Bone marrow (tissue), 2 donors: ENCODE measurements at regions not wholly inside any gene's neighbourhood (a gene's known extent, or its start where the extent isn't known, plus 50 kb on each side); places are given as distances from the start of the nearest gene placed in this dataset.
A peak's percentile ranks its signal among the peaks of the same experiment; 100 is the strongest.

Experiments used
- DNase-seq, 2 donors: peaks; one replicate each; lab custom pipeline; 2025; lab: John Stamatoyannopoulos, UW

DNA sequence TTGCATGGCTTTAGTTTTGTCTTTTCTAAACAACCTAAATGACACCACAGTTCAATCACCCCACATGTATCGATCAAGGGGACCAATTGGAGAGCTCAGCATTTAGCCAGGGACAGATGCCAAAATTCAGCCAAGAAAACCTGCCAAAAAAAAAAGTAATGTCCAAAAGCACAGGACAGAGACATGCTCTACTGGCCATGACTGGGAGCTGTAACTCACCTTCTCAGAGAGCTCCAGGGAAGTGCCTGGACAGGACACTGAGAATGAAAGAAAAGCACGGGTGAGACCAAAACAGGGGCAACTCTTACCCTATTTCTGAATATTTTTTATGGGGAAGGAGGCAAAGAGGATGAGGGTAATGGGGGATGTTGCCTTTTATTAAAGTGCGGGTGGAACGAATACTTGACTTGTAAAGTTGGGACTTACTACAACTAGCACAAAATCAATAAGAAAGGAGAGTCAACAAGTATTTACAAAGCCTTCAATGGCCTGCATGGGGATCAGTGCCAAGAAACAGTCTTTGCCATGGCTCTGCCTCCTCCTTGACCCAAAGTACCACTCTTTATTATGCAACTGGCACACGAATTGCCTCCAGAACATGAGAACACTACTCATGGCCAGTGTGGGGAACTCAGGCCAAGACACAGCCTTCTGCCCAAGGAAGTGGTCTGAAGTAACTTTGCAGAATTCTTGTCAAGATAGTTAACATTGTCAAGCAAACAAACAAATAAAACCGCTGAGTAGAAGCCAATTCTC, 72.9 kb upstream of the HK2 start:
- no peak for DNase-seq

DNA sequence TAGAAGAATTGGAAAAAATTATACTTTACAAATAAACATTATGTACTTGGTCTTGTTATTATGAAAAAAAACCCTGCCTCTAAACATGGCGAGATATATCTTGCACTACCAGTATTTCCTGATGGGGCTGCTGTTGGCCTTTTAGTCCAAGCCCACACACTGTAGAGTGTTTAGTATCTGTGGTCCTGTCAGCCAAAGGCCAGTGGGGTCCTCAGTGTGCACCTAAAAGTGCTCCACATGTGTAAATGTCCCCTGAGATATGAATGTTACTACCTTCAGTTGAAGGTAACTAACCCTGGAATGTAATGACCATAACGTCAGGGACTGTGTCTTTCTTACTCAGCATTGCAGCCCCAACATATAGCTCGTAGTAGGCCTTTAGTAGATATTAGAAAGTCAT, 71.1 kb upstream of the HK2 start:
- DNase-seq = no peak

DNA sequence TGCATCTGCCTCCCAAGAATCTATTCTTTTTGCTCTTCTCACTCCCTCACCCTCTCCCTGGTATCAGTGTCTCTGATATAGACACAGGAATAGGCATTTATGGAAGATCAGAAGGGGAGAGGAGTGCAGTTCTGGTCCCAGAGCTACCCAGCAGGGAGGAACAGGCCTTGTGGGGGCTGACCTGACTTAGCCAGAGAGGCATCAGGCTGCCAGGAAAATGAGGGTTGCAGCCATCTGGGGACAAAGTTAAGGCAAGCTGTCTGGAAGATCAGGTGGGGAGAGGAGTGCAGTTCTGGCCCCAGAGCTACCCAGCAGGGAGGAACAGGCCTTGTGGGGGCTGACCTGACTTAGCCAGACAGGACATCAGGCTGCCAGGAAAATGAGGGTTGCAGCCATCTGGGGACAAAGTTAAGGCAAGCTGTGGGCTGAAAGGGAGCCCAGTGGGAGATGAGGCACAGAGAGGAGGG, 69.9 kb upstream of the HK2 start:
- DNase-seq = no peak

DNA sequence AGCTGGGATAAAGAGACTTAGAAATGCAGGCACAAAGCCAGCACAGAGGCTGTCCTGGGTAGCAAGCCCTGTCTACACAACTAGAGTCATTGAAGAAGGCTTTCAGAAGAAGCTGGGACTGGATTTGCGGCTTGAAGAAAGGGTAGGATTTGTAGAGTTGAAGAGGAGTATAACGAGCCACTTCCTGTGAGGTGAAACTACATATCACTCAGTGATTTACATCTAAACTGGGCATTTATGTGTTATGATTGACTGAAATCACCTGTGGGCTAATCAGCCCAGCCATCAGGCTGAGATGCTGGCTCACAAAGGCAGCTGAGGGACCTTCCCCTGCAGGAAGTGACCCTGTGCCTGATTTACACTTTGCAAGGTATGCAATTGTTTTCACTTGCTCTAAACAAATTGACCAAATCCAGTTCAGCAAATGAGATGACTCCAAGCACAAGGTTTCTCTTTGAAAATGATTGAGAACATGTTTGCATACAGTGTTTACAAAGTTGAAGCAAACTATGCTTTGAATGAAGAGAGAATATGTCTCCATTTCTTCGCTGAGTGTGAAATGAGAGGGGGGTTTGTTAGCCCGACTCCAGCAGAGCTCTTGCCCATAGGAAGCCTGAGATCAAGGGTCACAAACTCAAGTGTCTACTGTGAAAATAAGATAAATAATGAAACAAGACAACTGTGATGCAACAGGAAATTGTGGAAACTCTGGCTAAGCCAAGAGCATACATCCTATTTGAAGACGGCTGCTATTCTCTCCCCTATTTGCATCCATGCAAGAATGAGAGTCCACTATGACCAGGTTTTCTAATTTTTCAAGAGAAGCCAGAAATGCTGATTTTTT, 69.3 kb upstream of the HK2 start:
- peak in 1 of 2 donors; percentile 3 for DNase-seq

DNA sequence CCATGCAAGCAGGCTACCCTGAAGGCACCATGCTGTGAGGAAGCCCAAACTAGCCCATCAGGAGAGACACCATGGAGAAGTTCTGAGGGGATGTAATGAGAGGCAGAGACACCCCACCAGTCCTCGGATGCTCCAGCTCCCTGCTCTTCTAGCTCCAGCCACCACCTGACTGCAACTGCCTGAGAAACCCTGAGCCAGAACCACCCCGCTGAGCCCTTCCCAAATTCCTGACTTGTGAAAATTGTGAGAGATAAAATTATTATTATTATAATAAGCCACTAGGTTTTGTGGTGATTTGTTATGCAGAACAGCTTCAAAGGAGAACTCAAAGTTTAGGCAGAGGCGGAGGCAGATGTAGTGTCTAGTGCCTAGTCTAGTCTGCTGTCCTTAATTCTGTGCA, 67.1 kb upstream of the HK2 start:
- DNase-seq = no peak

DNA sequence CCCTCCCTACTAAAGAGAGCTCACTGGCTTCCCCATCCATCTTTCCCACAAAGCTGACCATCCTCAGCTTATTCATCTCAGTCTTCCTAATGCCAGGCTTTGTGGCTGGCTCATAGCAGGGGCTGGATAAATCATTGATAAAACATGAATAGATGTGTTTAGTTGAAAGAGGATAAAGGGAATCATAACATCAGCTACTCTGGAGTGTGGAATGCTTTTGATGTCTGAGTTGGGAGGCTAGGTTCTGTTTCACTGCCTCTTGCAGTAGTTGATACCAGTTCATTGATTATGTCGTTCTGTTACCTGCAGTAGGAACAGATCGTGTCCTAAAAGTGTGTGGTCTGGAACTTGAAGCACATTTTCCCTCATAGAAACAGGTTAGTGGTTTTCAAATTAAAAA, 66.3 kb upstream of the HK2 start:
- DNase-seq = no peak

DNA sequence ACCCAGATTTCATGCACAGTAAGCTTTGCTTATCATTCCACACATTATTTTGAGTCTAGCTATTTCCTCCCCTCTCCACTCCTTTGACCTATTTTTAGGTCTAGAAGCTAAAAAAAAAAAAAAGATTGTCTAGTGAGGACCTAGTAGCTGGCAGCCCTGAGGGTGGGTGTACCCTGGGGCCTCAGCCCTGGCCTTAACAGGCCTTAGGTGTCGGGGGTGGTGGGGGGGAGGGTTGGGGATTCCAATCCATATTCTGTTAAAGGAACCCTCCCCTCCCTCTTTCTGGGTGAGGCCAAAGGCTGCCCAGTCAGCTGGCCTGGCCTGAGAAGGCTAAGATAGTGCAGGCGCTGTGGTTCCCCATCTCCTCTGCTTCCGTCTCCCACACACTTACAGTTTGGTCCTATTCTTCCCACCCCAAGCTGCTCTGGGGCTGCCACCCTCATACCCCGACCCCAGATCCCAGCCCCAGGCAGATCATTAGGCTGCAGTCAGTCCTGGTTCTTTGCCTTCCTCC, 65.5 kb upstream of the HK2 start:
- no peak for DNase-seq

DNA sequence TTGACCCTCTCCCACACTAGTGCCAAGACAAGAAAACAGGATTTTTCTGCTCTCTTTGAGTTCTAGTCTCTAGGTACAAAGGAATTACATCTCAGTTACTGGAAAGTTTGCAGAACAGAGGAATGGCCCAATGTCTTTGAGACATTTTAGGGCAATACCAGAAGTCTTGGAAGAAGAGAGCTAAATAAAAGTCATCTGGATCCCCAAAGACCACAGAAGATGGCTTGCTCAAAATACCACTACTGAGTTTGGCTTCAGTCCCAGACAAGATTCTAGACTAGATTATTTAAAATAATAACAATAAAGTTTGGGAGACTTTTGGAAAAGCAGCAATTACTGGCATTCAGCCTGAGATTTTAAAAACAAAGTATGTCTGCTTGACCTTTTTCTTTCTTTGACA, 61.9 kb upstream of the HK2 start:
- no peak for DNase-seq

DNA sequence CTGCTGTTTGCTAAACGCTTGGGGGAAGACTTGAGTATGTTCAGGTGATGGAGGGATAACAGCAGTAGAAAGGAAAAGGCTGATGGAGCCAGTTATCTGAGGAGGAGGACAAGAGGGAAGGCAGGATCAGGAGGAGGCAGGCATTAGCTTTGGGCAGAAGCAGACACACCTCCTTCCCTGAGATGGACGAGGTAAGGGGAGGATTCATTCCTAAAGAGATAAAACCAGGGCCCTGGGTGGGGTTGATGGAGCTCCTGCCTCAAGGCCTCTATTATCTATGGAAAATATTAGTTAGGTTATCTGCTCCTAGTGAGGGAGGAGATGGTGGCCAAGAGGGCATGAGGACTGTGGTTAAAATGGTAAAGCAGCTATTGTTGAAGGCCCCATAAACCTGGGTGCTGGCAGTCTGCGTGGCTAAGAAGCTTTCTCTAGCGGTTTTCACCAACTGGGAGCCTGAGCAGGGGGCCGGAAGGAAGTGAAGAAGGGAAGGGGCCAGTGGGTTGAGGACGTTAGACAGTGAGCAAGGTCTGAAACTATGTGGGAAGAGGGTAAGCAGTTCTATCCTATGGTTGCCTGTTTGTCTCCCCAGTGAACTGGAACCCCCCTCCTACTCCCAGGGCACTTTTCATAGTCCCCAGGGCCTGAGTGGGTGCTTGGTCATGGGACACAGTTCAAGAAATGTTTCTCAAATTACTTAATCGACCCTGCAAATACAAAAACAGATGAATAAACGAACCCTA, 56.6 kb upstream of the HK2 start:
- no peak for DNase-seq

DNA sequence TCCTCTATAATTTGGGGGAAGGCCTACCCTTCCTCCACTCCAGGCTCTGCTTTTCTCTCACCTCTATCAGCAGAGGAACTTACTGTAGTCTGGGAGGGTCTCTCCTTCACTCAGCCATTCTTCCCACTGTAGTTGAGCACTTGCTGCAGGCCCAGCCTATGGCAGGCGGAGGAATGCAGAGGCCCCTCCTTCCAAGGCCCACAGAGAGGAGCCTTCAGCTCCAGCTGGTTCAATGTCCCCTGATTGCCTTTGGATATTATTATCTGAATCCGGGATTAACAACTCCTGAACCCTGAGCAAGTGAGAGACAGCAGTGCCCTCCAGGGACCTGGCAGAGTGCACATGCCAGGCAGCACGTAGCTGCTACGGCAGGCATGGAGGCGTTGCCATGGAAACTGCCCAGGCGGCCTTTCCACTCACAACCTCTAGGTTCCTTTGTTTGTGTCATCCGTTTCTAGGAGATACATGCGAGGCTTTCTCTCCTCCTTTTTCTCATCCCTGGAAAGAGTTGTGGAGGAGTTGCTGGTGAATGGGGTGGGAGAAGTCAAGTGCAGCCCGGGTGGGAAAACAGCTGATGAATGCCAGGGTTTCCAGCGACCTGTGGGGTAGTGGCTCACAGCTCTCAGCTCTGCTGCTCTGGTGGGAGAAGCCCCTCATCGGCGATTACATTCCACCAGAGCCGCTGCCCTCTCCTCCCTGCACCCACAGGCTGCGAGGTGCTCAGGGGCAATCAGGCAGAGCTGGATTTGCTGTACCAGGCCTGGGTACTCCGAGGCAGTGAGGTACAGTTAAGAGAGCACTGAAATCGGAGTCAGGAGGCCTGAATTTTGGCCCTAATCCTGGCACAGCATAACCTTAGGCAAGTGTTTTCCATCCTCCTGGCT, 55.3 kb upstream of the HK2 start:
- no peak for DNase-seq

DNA sequence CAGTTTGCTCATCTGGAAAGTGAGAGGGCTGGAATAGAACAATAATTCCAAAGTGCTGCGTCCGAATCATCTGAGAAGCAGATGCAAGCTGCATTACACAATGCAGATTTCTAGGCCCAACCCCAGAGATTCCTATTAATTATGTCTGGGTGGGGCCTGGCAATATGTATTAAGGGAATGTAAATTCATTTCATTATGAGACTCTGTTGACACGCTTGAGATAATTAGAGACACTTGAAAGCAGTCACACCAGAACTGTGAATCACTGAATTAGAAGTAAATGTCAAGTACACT, 54.7 kb upstream of the HK2 start:
- DNase-seq = no peak

DNA sequence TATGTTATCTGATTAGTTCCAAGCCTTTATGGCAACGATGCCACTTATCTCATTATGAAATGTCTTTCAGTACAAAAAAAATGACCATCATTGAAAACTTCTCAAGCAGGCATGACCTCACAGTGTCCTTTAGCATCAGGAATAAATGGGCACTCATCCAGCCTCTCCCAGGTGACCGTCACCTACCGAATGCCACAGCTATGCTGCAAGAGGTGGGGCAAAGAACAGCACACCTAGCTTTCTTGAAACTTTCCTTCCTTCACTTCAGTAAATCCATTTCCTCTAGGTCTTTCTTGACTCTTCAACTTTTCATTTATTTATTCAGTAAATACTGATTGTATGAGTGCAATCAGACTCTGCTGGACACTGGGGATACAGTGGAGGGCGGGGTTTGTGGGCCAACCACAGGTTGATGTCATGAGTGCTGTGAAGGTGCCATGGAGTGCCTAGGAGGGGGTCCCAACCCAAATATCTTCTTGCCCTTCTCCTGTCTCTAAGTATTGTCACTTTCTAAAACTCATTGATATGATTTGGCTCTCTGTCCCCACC, 54.3 kb upstream of the HK2 start:
- DNase-seq = no peak
